ENCODE measurements at regions not wholly inside any gene's neighbourhood (a gene's known extent, or its start where the extent isn't known, plus 50 kb on each side); places are given as distances from the start of the nearest gene placed in this dataset.

- no peak for DNase-seq (ENCODE audit: low spot score)
Measured at GRCh38 chr14:42624980-42625761, 1018.5 kb downstream of the LRFN5 start.

GRCh38 chr14:42617005-42617404 lies 1010.3 kb downstream of the LRFN5 start:
- DNase-seq (ENCODE audit: low spot score): no peak

- no peak for DNase-seq (ENCODE audit: low spot score)
Measured at GRCh38 chr14:42606839-42607238, 1000.2 kb downstream of the LRFN5 start.

- no peak for DNase-seq (ENCODE audit: low spot score)
Measured at GRCh38 chr14:42602336-42602845, 995.7 kb downstream of the LRFN5 start.

GRCh38 chr14:42572032-42572431 lies 965.4 kb downstream of the LRFN5 start:
- no peak for DNase-seq (ENCODE audit: low spot score)

GRCh38 chr14:42569227-42569626 lies 962.6 kb downstream of the LRFN5 start:
- DNase-seq (ENCODE audit: low spot score): no peak

- DNase-seq (ENCODE audit: low spot score): no peak
Measured at GRCh38 chr14:42565556-42565955, 958.9 kb downstream of the LRFN5 start.

GRCh38 chr14:42563313-42563712 lies 956.6 kb downstream of the LRFN5 start:
- DNase-seq (ENCODE audit: low spot score): no peak

GRCh38 chr14:42556551-42556950 lies 949.9 kb downstream of the LRFN5 start:
- no peak for DNase-seq (ENCODE audit: low spot score)

- DNase-seq (ENCODE audit: low spot score): no peak
Measured at GRCh38 chr14:42555365-42555764, 948.7 kb downstream of the LRFN5 start.

GRCh38 chr14:42554091-42554490 lies 947.4 kb downstream of the LRFN5 start:
- no peak for DNase-seq (ENCODE audit: low spot score)

- DNase-seq (ENCODE audit: low spot score): no peak
Measured at GRCh38 chr14:42550310-42550709, 943.6 kb downstream of the LRFN5 start.

- no peak for DNase-seq (ENCODE audit: low spot score)
Measured at GRCh38 chr14:42548349-42548748, 941.7 kb downstream of the LRFN5 start.

GRCh38 chr14:42545636-42546035 lies 939.0 kb downstream of the LRFN5 start:
- no peak for DNase-seq (ENCODE audit: low spot score)

GRCh38 chr14:42541535-42542001 lies 934.9 kb downstream of the LRFN5 start:
- DNase-seq (ENCODE audit: low spot score): peak; percentile 51

GRCh38 chr14:42535397-42535796 lies 928.7 kb downstream of the LRFN5 start:
- DNase-seq (ENCODE audit: low spot score): no peak

- peak; percentile 74 for DNase-seq (ENCODE audit: low spot score)
Measured at GRCh38 chr14:42533476-42533875, 926.8 kb downstream of the LRFN5 start.

GRCh38 chr14:42532194-42532593 lies 925.5 kb downstream of the LRFN5 start:
- no peak for DNase-seq (ENCODE audit: low spot score)

GRCh38 chr14:42527141-42527540 lies 920.5 kb downstream of the LRFN5 start:
- DNase-seq (ENCODE audit: low spot score): no peak

- no peak for DNase-seq (ENCODE audit: low spot score)
Measured at GRCh38 chr14:42523666-42524065, 917.0 kb downstream of the LRFN5 start.

- DNase-seq (ENCODE audit: low spot score): no peak
Measured at GRCh38 chr14:42517806-42518500, 911.3 kb downstream of the LRFN5 start.

GRCh38 chr14:42513837-42514236 lies 907.2 kb downstream of the LRFN5 start:
- DNase-seq (ENCODE audit: low spot score): no peak

GRCh38 chr14:42510071-42510470 lies 903.4 kb downstream of the LRFN5 start:
- no peak for DNase-seq (ENCODE audit: low spot score)
